GM10248 (cell line): ENCODE measurements at regions not wholly inside any gene's neighbourhood (a gene's known extent, or its start where the extent isn't known, plus 50 kb on each side); places are given as distances from the start of the nearest gene placed in this dataset.

Experiments
- CTCF ChIA-PET: fragments of 300-600 bp; sonication (Branson Sonifier 250); formaldehyde crosslinking; extraction: SDS; loops from one replicate; lab custom pipeline; 2021; ENCODE audit warnings: antibody characterized with exemption; lab: Yijun Ruan, JAX
- POLR2A ChIA-PET: fragments of 350-650 bp; sonication (Branson Sonifier 250); formaldehyde crosslinking; extraction: SDS; loops from one replicate; lab custom pipeline; 2020; ENCODE audit warnings: antibody characterized with exemption; lab: Yijun Ruan, JAX
- DNase-seq: peaks from one replicate; pipeline ENCODE4 v3.0.0; 2012; ENCODE audit errors: extremely low spot score
- TF ChIP-seq, protein P1 (sequence below): IDR thresholded peaks from 2 replicates; pipeline ENCODE4 v1.5.1; 2012; ENCODE audit warnings: mild to moderate bottlenecking, low read depth; ENCODE audit errors: extremely low read depth, missing control alignments, control extremely low read depth

DNA sequence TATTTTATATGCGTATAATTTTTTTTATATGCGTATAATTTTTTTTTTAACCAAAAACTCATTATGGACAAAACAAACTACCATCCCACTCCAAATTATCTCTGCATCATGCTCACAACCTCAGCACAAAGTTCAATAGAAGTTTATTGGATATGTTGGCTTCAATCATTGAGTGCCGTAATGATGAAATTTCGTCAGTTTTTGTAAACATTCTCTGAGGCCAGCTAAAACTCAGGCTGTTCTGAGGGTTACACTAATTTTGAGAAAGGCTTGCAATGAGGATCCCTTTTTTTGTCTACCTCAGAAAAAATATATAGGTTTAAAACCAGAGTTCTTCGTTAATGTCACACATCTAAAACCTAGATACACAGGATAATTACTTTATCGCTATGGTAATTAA, 1253.2 kb downstream of the EFNA5 start:
- TF ChIP-seq, protein P1, sequence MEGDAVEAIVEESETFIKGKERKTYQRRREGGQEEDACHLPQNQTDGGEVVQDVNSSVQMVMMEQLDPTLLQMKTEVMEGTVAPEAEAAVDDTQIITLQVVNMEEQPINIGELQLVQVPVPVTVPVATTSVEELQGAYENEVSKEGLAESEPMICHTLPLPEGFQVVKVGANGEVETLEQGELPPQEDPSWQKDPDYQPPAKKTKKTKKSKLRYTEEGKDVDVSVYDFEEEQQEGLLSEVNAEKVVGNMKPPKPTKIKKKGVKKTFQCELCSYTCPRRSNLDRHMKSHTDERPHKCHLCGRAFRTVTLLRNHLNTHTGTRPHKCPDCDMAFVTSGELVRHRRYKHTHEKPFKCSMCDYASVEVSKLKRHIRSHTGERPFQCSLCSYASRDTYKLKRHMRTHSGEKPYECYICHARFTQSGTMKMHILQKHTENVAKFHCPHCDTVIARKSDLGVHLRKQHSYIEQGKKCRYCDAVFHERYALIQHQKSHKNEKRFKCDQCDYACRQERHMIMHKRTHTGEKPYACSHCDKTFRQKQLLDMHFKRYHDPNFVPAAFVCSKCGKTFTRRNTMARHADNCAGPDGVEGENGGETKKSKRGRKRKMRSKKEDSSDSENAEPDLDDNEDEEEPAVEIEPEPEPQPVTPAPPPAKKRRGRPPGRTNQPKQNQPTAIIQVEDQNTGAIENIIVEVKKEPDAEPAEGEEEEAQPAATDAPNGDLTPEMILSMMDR: no peak
- CTCF ChIA-PET: interaction anchor here (1.0 kb wide), 1 partner anchor 39 kb away, joined by 3 read pairs; no protein-coding TSS in a partner anchor
- no peak for DNase-seq
- POLR2A ChIA-PET: no interaction called here

DNA sequence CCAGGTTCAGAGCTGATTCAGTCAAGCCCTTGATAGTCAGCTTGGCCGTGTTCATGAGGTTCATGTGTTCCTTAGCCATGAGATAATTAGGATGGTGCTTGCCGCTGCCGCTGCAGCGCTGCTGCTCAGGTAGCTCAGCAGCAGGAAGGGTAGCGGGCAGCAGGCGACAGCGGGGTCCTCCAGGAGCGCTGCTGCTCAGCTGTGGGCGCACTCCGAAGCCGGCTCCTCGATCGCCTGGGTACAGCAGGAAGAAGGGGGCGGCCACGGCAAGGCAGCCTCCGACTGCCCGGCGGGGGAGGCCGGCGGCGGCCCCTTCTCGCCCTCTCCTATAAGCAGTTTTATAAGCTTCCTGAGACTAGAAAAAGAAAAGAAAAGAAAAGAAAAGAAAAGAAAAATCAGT, 1253.6 kb downstream of the EFNA5 start:
- CTCF ChIA-PET: interaction anchor here (1.0 kb wide), 1 partner anchor 40 kb away, joined by 3 read pairs; no protein-coding TSS in a partner anchor
- POLR2A ChIA-PET: no interaction called here
- DNase-seq: no peak
- TF ChIP-seq, protein P1: no peak

DNA sequence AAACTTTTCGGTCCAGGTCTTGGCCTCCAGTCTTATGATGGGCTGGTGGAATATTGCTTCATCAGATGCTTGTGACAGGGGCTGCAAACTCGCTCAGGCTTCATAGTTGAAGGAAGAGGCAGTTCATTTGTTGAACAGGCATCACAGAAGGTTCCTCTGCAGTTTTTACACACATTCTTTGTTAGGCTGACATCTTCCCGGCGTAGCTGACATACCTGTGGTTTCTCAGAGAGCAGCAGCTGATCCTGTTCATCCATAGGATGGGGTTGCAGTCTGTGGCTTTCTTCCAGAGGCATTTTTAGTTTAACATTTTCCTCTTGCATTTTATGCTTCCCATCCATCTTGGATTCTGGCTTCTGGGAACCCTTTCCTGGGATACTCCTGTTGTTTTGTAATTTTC, 1255.2 kb downstream of the EFNA5 start:
- no peak for DNase-seq
- ChIA-PET POLR2A (no interaction called here), CTCF (no interaction called here)
- TF ChIP-seq, protein P1: no peak

DNA sequence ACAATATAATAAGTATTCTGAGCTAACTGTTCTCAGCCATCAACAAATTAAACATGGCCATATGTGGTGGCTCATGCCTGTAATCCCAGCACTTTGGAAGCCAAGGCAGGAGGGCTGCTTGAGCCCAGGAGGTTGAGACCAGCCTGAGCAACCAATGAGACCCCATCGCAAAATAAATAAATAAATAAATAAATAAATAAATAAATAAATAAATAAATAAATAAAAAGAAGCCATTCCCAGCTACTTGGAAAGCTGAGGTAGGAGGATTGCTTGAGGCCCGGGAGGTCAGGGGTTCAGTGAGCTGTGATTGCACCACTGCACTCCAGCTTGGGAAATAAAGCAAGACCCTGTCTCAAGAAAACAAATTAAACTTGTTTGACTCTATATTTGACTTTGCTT, 1256.4 kb downstream of the EFNA5 start:
- CTCF ChIA-PET: no interaction called here
- TF ChIP-seq, protein P1: no peak
- POLR2A ChIA-PET: no interaction called here

GRCh38 chr5:106412606-106413005, 1258.1 kb downstream of the EFNA5 start:
- TF ChIP-seq, protein P1: no peak
- POLR2A ChIA-PET: no interaction called here
- DNase-seq: no peak
- CTCF ChIA-PET: interaction anchor here (1.1 to 2.1 kb wide), 2 partner anchors 10 to 42 kb away, joined by 5 to 8 read pairs; no protein-coding TSS in a partner anchor

More for the DNA sequence above, 1256.4 kb downstream of the EFNA5 start:
- DNase-seq: no peak

GRCh38 chr5:106408570-106408969, 1262.2 kb downstream of the EFNA5 start:
- TF ChIP-seq, protein P1: no peak
- ChIA-PET POLR2A (no interaction called here), CTCF (interaction anchor here (1.0 to 1.7 kb wide), 3 partner anchors 10 to 14 kb away, joined by 3 to 4 read pairs (median 3); no protein-coding TSS in a partner anchor)
- no peak for DNase-seq
